Activated naive CD8-positive, alpha-beta T cell treated with anti-CD3 and anti-CD28 coated beads for 36 hours (primary cell): ENCODE measurements at regions not wholly inside any gene's neighbourhood (a gene's known extent, or its start where the extent isn't known, plus 50 kb on each side); places are given as distances from the start of the nearest gene placed in this dataset.
"Not testable (repeated sequence)": the region's sequence is repeated elsewhere in the genome, so short reads cannot be mapped to it uniquely, and the experiment has no call there.

Experiments
- DNase-seq: peaks from one replicate; pipeline ENCODE4 v3.0.0; 2021
- H3K27ac Mint-ChIP-seq: one replicate; pipeline ENCODE4 v1.8.0; 2022; ENCODE audit warnings: mild to moderate bottlenecking, moderate library complexity, mixed read lengths
- H3K27me3 Mint-ChIP-seq: one replicate; pipeline ENCODE4 v1.8.0; 2022; ENCODE audit warnings: mild to moderate bottlenecking, mixed read lengths
- H3K36me3 Mint-ChIP-seq: one replicate; pipeline ENCODE4 v1.8.0; 2021; ENCODE audit warnings: mild to moderate bottlenecking, mixed read lengths
- H3K4me1 Mint-ChIP-seq: one replicate; pipeline ENCODE4 v1.8.0; 2021; ENCODE audit warnings: mixed read lengths
- H3K4me3 Mint-ChIP-seq: one replicate; pipeline ENCODE4 v1.8.0; 2022; ENCODE audit warnings: mild to moderate bottlenecking, moderate library complexity, mixed read lengths
- H3K9me3 Mint-ChIP-seq: one replicate; pipeline ENCODE4 v1.8.0; 2022; ENCODE audit warnings: mixed read lengths

DNA sequence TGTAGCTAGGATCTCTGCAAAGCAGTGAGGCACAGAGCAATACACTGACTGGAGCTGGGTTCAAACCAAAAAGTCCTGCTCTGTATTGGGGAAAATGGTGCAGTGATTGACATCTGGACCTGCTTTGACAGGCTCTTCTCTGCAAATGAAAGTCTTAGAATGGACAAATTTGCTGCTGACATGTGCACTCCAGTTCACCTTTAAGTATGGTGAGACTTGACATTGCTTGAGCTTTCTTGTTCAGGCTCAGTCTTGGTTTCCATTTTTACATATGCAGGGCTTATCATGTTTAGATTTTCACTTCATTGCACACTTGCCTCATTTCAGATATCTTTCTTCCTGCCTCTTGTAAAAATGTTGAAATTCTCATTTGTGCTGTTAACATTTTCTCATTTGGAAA is 1655.0 kb downstream of the MRPL39 start:
- Mint-ChIP-seq H3K4me1 (peaks cover 26% of the 10 kb centered on the region), H3K36me3 (no peaks in the 10 kb centered on the region), H3K27ac (no peak overlapping the region), H3K27me3 (no peaks in the 10 kb centered on the region), H3K9me3 (no peaks in the 10 kb centered on the region), H3K4me3 (no peak overlapping the region)
- DNase-seq, result no peak

- H3K27ac Mint-ChIP-seq, result no peak overlapping the region
- peaks cover 26% of the 10 kb centered on the region for H3K4me1 Mint-ChIP-seq
- no peaks in the 10 kb centered on the region for H3K9me3 Mint-ChIP-seq
Observed at GRCh38 chr21:23951251-23951650, 1656.0 kb downstream of the MRPL39 start.

DNA sequence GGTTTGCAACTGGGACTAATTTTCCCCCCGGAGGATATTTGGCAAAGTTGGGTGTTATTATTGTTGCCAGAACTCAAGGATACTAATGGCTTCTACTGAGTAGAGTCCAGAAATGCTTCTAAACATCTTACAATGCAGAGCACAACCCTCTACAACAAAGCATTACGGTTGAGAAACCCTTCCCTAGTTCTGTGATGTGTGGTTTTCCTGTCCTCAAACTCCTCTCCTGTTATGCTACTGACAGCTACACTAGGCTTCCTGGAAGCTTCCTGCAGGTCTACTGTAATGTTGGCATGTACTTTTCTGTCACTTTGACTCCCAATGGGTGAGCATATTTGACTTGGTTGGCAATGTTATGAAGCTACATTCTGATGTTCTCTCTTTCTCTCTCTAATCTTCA is 1656.9 kb downstream of the MRPL39 start:
- DNase-seq, result no peak
- no peaks in the 10 kb centered on the region for H3K27me3 Mint-ChIP-seq
- H3K4me3 Mint-ChIP-seq, result no peak overlapping the region
- peaks cover 23% of the 10 kb centered on the region for H3K4me1 Mint-ChIP-seq
- H3K9me3 Mint-ChIP-seq, result no peaks in the 10 kb centered on the region
- H3K27ac Mint-ChIP-seq, result no peak overlapping the region
- H3K36me3 Mint-ChIP-seq, result no peaks in the 10 kb centered on the region

More at GRCh38 chr21:23951251-23951650, 1656.0 kb downstream of the MRPL39 start:
- DNase-seq, result no peak
- Mint-ChIP-seq H3K4me3 (no peak overlapping the region), H3K36me3 (no peaks in the 10 kb centered on the region), H3K27me3 (no peaks in the 10 kb centered on the region)

GRCh38 chr21:23949493-23949892 is 1657.8 kb downstream of the MRPL39 start:
- peaks cover 21% of the 10 kb centered on the region for H3K4me1 Mint-ChIP-seq
- H3K27ac Mint-ChIP-seq, result no peak overlapping the region
- no peaks in the 10 kb centered on the region for H3K27me3 Mint-ChIP-seq
- no peak overlapping the region for H3K4me3 Mint-ChIP-seq
- DNase-seq, result no peak
- H3K36me3 Mint-ChIP-seq, result no peaks in the 10 kb centered on the region
- no peaks in the 10 kb centered on the region for H3K9me3 Mint-ChIP-seq

- Mint-ChIP-seq H3K9me3 (no peaks in the 10 kb centered on the region), H3K27ac (no peak overlapping the region), H3K27me3 (no peaks in the 10 kb centered on the region), H3K4me3 (no peak overlapping the region), H3K4me1 (no peaks in the 10 kb centered on the region), H3K36me3 (no peaks in the 10 kb centered on the region)
- DNase-seq, result no peak
Observed at GRCh38 chr21:23939369-23940065, 1667.8 kb downstream of the MRPL39 start.

GRCh38 chr21:23936991-23937390 is 1670.3 kb downstream of the MRPL39 start:
- H3K4me3 Mint-ChIP-seq, result no peak overlapping the region
- peaks cover 5% of the 10 kb centered on the region for H3K27me3 Mint-ChIP-seq
- no peak overlapping the region for H3K27ac Mint-ChIP-seq
- H3K9me3 Mint-ChIP-seq, result no peaks in the 10 kb centered on the region
- no peaks in the 10 kb centered on the region for H3K4me1 Mint-ChIP-seq
- DNase-seq, result no peak
- no peaks in the 10 kb centered on the region for H3K36me3 Mint-ChIP-seq

GRCh38 chr21:23936224-23936623 is 1671.1 kb downstream of the MRPL39 start:
- Mint-ChIP-seq H3K27ac (no peak overlapping the region), H3K4me3 (no peak overlapping the region), H3K27me3 (peaks cover 5% of the 10 kb centered on the region), H3K36me3 (no peaks in the 10 kb centered on the region), H3K4me1 (no peaks in the 10 kb centered on the region), H3K9me3 (no peaks in the 10 kb centered on the region)
- DNase-seq, result no peak

DNA sequence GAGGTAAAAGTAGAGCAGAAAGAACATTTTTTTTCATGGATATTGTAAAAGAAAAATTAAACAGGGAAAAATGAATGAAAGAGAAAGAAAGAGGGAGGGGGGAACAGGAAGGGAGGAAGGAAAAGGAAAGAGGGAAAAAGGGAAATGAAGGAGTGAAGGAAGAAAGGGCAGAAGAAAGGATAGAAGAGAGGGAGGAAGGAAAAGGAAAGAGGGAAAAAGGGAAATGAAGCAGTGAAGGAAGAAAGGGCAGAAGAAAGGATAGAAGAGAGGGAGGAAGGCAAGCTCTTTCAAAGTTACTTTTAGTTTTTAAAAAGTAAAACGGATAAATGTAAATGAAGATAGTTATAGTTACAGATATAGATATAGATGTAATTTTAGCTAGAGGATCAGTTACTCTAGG is 1676.7 kb downstream of the MRPL39 start:
- Mint-ChIP-seq H3K27me3 (peaks cover 9% of the 10 kb centered on the region), H3K4me3 (no peak overlapping the region), H3K27ac (no peak overlapping the region), H3K9me3 (no peaks in the 10 kb centered on the region), H3K36me3 (no peaks in the 10 kb centered on the region), H3K4me1 (no peaks in the 10 kb centered on the region)
- DNase-seq, result no peak

DNA sequence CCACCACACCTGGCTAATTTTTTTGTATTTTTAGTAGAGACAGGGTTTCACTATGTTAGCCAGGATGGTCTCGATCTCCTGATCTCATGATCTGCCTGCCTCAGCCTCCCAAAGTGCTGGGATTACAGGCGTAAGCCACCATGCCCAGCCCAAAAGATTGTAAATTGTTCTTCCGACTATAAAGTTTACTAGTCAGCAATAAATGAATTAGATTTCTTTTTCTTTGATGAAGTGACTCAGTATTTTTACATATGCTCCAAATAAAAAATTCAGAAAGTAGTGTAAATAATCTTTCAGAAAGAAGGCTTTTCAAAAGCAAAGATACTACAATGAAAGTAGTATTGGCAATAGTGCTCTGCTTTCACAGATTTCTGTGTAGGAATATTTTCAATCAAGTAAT is 1680.9 kb downstream of the MRPL39 start:
- peaks cover 13% of the 10 kb centered on the region for H3K4me1 Mint-ChIP-seq
- not testable (repeated sequence) for H3K4me3 Mint-ChIP-seq

DNA sequence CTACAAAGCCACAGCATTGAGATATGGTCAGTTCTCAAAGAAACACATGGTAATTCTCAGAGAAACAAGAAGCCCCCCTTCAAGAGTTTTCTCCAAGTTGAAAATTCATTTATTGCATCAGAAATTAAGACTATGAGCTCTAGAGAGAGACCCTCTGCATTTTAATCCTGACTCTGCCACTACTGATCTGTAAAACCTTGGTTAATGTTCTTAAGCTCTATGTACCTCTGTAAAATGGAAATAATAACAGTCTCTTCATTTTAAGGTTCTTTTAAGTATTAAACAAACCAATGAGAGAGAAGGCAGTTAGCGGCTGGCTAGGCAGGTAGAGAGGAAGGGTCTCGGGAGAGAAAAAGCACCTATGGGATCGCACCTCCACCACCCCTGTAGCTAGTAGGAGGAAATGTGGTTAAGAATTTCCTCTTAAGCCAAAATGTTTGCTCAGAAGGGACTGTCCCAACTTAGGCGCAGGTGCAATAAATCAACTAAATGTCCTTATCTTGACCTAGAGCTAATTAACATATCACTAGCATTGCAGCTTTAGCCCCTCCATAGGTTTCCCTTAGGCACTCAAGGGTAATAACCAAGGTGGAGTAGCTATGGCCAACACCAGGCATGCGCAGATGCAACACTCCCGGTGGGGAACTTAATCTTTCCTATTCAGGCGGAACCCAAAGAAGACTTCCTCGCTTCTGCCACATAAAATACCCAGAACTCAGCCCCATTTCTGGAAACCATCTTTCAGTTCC is 1685.4 kb downstream of the MRPL39 start:
- peaks cover 2% of the 10 kb centered on the region for H3K36me3 Mint-ChIP-seq
- DNase-seq, result peak; percentile 22
- peak overlapping the region; percentile 36 for H3K27ac Mint-ChIP-seq
- H3K4me3 Mint-ChIP-seq, result no peak overlapping the region
- H3K4me1 Mint-ChIP-seq, result peaks cover 16% of the 10 kb centered on the region
- H3K27me3 Mint-ChIP-seq, result peaks cover 9% of the 10 kb centered on the region
- peaks cover 4% of the 10 kb centered on the region for H3K9me3 Mint-ChIP-seq

More for the DNA sequence above, 1680.9 kb downstream of the MRPL39 start:
- H3K27ac Mint-ChIP-seq, H3K36me3 Mint-ChIP-seq, H3K27me3 Mint-ChIP-seq, H3K9me3 Mint-ChIP-seq, DNase-seq: not testable (repeated sequence)

- H3K27me3 Mint-ChIP-seq, result no peaks in the 10 kb centered on the region
- no peaks in the 10 kb centered on the region for H3K4me1 Mint-ChIP-seq
- DNase-seq, result no peak
- no peak overlapping the region for H3K4me3 Mint-ChIP-seq
- H3K36me3 Mint-ChIP-seq, result peaks cover 3% of the 10 kb centered on the region
- H3K9me3 Mint-ChIP-seq, result peaks cover 3% of the 10 kb centered on the region
- H3K27ac Mint-ChIP-seq, result no peak overlapping the region
Observed at GRCh38 chr21:23900727-23901126, 1706.6 kb downstream of the MRPL39 start.

- Mint-ChIP-seq H3K4me1 (no peaks in the 10 kb centered on the region), H3K9me3 (peaks cover 3% of the 10 kb centered on the region)
Observed at GRCh38 chr21:23899561-23899960, 1707.7 kb downstream of the MRPL39 start.

GRCh38 chr21:23890652-23891051 is 1716.6 kb downstream of the MRPL39 start:
- Mint-ChIP-seq H3K27ac (no peak overlapping the region), H3K27me3 (no peaks in the 10 kb centered on the region), H3K4me3 (no peak overlapping the region), H3K36me3 (no peaks in the 10 kb centered on the region), H3K4me1 (peaks cover 8% of the 10 kb centered on the region), H3K9me3 (no peaks in the 10 kb centered on the region)
- DNase-seq, result no peak

More at GRCh38 chr21:23899561-23899960, 1707.7 kb downstream of the MRPL39 start:
- H3K27me3 Mint-ChIP-seq, result no peaks in the 10 kb centered on the region
- no peak for DNase-seq
- H3K27ac Mint-ChIP-seq, result no peak overlapping the region
- no peak overlapping the region for H3K4me3 Mint-ChIP-seq
- peaks cover 3% of the 10 kb centered on the region for H3K36me3 Mint-ChIP-seq

GRCh38 chr21:23887725-23888306 is 1719.5 kb downstream of the MRPL39 start:
- peak overlapping the region; percentile 67 for H3K4me3 Mint-ChIP-seq
- no peaks in the 10 kb centered on the region for H3K36me3 Mint-ChIP-seq
- peak; percentile 35 for DNase-seq
- peak overlapping the region; percentile 22 for H3K27ac Mint-ChIP-seq
- H3K4me1 Mint-ChIP-seq, result peaks cover 12% of the 10 kb centered on the region
- H3K9me3 Mint-ChIP-seq, result no peaks in the 10 kb centered on the region
- no peaks in the 10 kb centered on the region for H3K27me3 Mint-ChIP-seq

GRCh38 chr21:23886828-23887724 is 1720.2 kb downstream of the MRPL39 start:
- Mint-ChIP-seq H3K9me3 (no peaks in the 10 kb centered on the region), H3K4me1 (peaks cover 12% of the 10 kb centered on the region), H3K27ac (peak overlapping the region; percentile 2), H3K27me3 (no peaks in the 10 kb centered on the region), H3K4me3 (peak overlapping the region; percentile 67), H3K36me3 (no peaks in the 10 kb centered on the region)
- no peak for DNase-seq
